H1 (cell line): ENCODE measurements at regions not wholly inside any gene's neighbourhood (a gene's known extent, or its start where the extent isn't known, plus 50 kb on each side); places are given as distances from the start of the nearest gene placed in this dataset.

Source experiments
- CTCF ChIA-PET: fragments of 300-600 bp; sonication (Branson Sonifier 250); formaldehyde crosslinking; loops from one replicate; lab custom pipeline; 2021; ENCODE audit not compliant: partially characterized antibody; lab: Charles Lee
- POLR2A ChIA-PET: fragments of 300-600 bp; sonication (Branson Sonifier 250); formaldehyde crosslinking; loops from one replicate; lab custom pipeline; 2021; ENCODE audit warnings: inconsistent platforms; ENCODE audit not compliant: partially characterized antibody; lab: Charles Lee
- DNase-seq, 2 experiments: peaks; one replicate each; pipeline versions ENCODE4 v3.0.0 to v3.0.0-alpha.2; 2010 to 2022; ENCODE audit warnings: low spot score in 2 of 2, low read depth in 1 of 2, mixed read lengths in 1 of 2
- FAIRE-seq: peaks from 2 replicates; lab custom pipeline; 2011; peaks lifted over from hg19 to GRCh38; lab: Jason Lieb, UNC
- H2AFZ ChIP-seq: 2 replicates; pipeline ENCODE4 v1.8.1; 2012; ENCODE audit warnings: low read length, inconsistent platforms
- H2AK5ac ChIP-seq: 2 replicates; pipeline ENCODE4 v1.6.1; 2013; ENCODE audit warnings: low read depth, low read length
- H2BK120ac ChIP-seq: replicated peaks from 2 replicates; pipeline ENCODE3; 2013; ENCODE audit warnings: low read depth, low read length, inconsistent platforms
- H2BK12ac ChIP-seq: 2 replicates; pipeline ENCODE4 v1.6.1; 2013; ENCODE audit warnings: low read depth, low read length
- H2BK15ac ChIP-seq: 2 replicates; pipeline ENCODE4 v1.6.1; 2013; ENCODE audit warnings: low read length
- H2BK20ac ChIP-seq: 2 replicates; pipeline ENCODE4 v1.6.1; 2013; ENCODE audit warnings: low read length
- H2BK5ac ChIP-seq: 2 replicates; pipeline ENCODE4 v1.6.1; 2013; ENCODE audit warnings: low read depth, low read length
- H3K14ac ChIP-seq: 2 replicates; pipeline ENCODE4 v1.6.1; 2013; ENCODE audit warnings: inconsistent platforms; ENCODE audit not compliant: insufficient read length
- H3K18ac ChIP-seq: 2 replicates; pipeline ENCODE4 v1.6.1; 2013; ENCODE audit warnings: low read length; ENCODE audit errors: extremely low read depth
- H3K23ac ChIP-seq: 2 replicates; pipeline ENCODE4 v1.6.1; 2013; ENCODE audit warnings: inconsistent platforms; ENCODE audit not compliant: insufficient read length
- H3K23me2 ChIP-seq: 2 replicates; pipeline ENCODE4 v1.6.1; 2013; ENCODE audit warnings: low read depth, low read length
- H3K27ac ChIP-seq: 2 replicates; pipeline ENCODE4 v1.6.1; 2011; ENCODE audit warnings: low read depth, low read length, inconsistent platforms
- H3K27me3 ChIP-seq, 4 experiments: replicated peaks in 1 of 4; 1 replicate in 1 of 4; 2 replicates in 3 of 4; pipeline versions ENCODE4 v1.6.1 to v1.8.1; 2011 to 2013; ENCODE audit warnings: low read length in 3 of 4, mild to moderate bottlenecking in 3 of 4, inconsistent platforms in 2 of 4, mixed read lengths in 2 of 4, moderate library complexity in 1 of 4; ENCODE audit not compliant: control insufficient read depth in 3 of 4, insufficient read depth in 3 of 4; ENCODE audit errors: extremely low read depth in 1 of 4
- H3K36me3 ChIP-seq, 4 experiments: 2 replicates each; pipeline versions ENCODE4 v1.6.1 to v1.8.1; 2011 to 2013; ENCODE audit warnings: mild to moderate bottlenecking in 4 of 4, low read length in 3 of 4, moderate library complexity in 2 of 4, control low read depth in 1 of 4, inconsistent platforms in 1 of 4; ENCODE audit not compliant: insufficient read depth in 4 of 4, control insufficient read depth in 2 of 4
- H3K4ac ChIP-seq: replicated peaks from 2 replicates; pipeline ENCODE3; 2013; ENCODE audit warnings: low read length, low read depth, mixed read lengths, inconsistent platforms; ENCODE audit not compliant: insufficient read length
- H3K4me1 ChIP-seq, 4 experiments: replicated peaks in 1 of 4; 1 replicate in 1 of 4; 2 replicates in 3 of 4; pipeline versions ENCODE4 v1.6.1 to v1.8.1; 2011 to 2013; ENCODE audit warnings: low read length in 3 of 4, inconsistent platforms in 2 of 4, mixed read lengths in 1 of 4; ENCODE audit not compliant: insufficient read depth in 4 of 4, control insufficient read depth in 3 of 4
- H3K4me2 ChIP-seq, 2 experiments: 2 replicates each; pipeline versions ENCODE4 v1.6.1 to v1.8.1; 2011 to 2013; ENCODE audit warnings: low read depth in 2 of 2, low read length in 2 of 2, control low read depth in 1 of 2, inconsistent platforms in 1 of 2, mild to moderate bottlenecking in 1 of 2; ENCODE audit not compliant: insufficient read depth in 1 of 2
- H3K4me3 ChIP-seq, 4 experiments: fragments of 200-600, 300-600 bp in 1 of 4; sonication (generic), shearing (Covaris generic), sonication (Bioruptor Twin) in 1 of 4; 2 replicates each; pipeline versions ENCODE4 v1.5.1 to v1.8.1; 2011 to 2016; ENCODE audit warnings: low read length in 4 of 4, low read depth in 3 of 4, control low read depth in 2 of 4, inconsistent platforms in 2 of 4, mild to moderate bottlenecking in 2 of 4, mixed read lengths in 1 of 4, moderate library complexity in 1 of 4; ENCODE audit not compliant: insufficient read depth in 2 of 4; ENCODE audit errors: extremely low read depth in 1 of 4
- H3K56ac ChIP-seq: replicated peaks from 2 replicates; pipeline ENCODE3; 2013; ENCODE audit warnings: low read depth, mild to moderate bottlenecking, mixed read lengths, low read length, inconsistent platforms; ENCODE audit not compliant: insufficient read length
- H3K79me1 ChIP-seq: 2 replicates; pipeline ENCODE4 v1.6.1; 2013; ENCODE audit warnings: low read depth, low read length, control low read depth
- H3K79me2 ChIP-seq, 2 experiments: 2 replicates each; pipeline versions ENCODE4 v1.6.1 to v1.8.1; 2012 to 2013; ENCODE audit warnings: low read length in 2 of 2, mild to moderate bottlenecking in 2 of 2, inconsistent platforms in 1 of 2; ENCODE audit not compliant: insufficient read depth in 2 of 2, control insufficient read depth in 1 of 2
- H3K9ac ChIP-seq, 4 experiments: replicated peaks in 1 of 4; 1 replicate in 1 of 4; 2 replicates in 3 of 4; pipeline versions ENCODE4 v1.6.1 to v1.8.1; 2011 to 2013; ENCODE audit warnings: low read depth in 3 of 4, low read length in 3 of 4, control low read depth in 2 of 4, mild to moderate bottlenecking in 2 of 4, moderate library complexity in 2 of 4, inconsistent platforms in 1 of 4; ENCODE audit errors: extremely low read depth in 1 of 4
- H3K9me3 ChIP-seq, 2 experiments: 2 replicates each; pipeline versions ENCODE4 v1.6.1 to v1.8.1; 2012 to 2013; ENCODE audit warnings: mild to moderate bottlenecking in 2 of 2, moderate library complexity in 2 of 2, control low read depth in 1 of 2, inconsistent platforms in 1 of 2, low read depth in 1 of 2, low read length in 1 of 2, mixed read lengths in 1 of 2; ENCODE audit not compliant: insufficient read depth in 2 of 2
- H4K20me1 ChIP-seq, 2 experiments: replicated peaks in 1 of 2; 2 replicates each; pipeline versions ENCODE3 to v1.8.1; 2011 to 2013; ENCODE audit warnings: inconsistent platforms in 2 of 2, low read length in 2 of 2, mild to moderate bottlenecking in 1 of 2; ENCODE audit not compliant: insufficient read depth in 2 of 2, control insufficient read depth in 1 of 2
- H4K5ac ChIP-seq: 2 replicates; pipeline ENCODE4 v1.6.1; 2013; ENCODE audit warnings: low read length, low read depth, mixed read lengths, inconsistent platforms; ENCODE audit not compliant: insufficient read length
- H4K8ac ChIP-seq: 2 replicates; pipeline ENCODE4 v1.8.0; 2013; ENCODE audit warnings: mild to moderate bottlenecking, moderate library complexity, low read length, inconsistent platforms; ENCODE audit not compliant: insufficient read depth; ENCODE audit errors: extremely low read depth
- H4K91ac ChIP-seq: replicated peaks from 2 replicates; pipeline ENCODE3; 2013; ENCODE audit warnings: low read length, mixed read lengths, inconsistent platforms; ENCODE audit not compliant: insufficient read length
- ATF2 ChIP-seq: IDR thresholded peaks from 2 replicates; pipeline ENCODE4 v1.6.1; 2012; ENCODE audit warnings: low read length, inconsistent platforms
- CBX5 ChIP-seq: fragments of 300-800, 300-1000 bp; sonication (generic); IDR thresholded peaks from 2 replicates; pipeline ENCODE4 v1.7.1; 2016; ENCODE audit warnings: antibody characterized with exemption, low read length, low read depth
- CHD1 ChIP-seq: IDR thresholded peaks from 2 replicates; pipeline ENCODE4 v1.6.1; 2012; ENCODE audit warnings: low read depth, low read length, improper control_type of control experiment
- GABPA ChIP-seq: IDR thresholded peaks from 2 replicates; pipeline ENCODE4 v1.6.1; 2011; ENCODE audit warnings: mild to moderate bottlenecking, low read length, moderate library complexity, borderline replicate concordance; ENCODE audit not compliant: insufficient read depth
- KDM5A ChIP-seq: fragments of 200-600 bp; IDR thresholded peaks from 2 replicates; pipeline ENCODE4 v1.7.1; 2012; ENCODE audit warnings: mild to moderate bottlenecking, low read length, inconsistent platforms, mixed read lengths
- PHF8 ChIP-seq: fragments of 200-600 bp; sonication (generic); conservative IDR thresholded peaks from 2 replicates; pipeline ENCODE4 v1.7.1; 2012; ENCODE audit warnings: low read depth, mild to moderate bottlenecking, inconsistent platforms, low read length, moderate library complexity
- POLR2AphosphoS5 ChIP-seq: IDR thresholded peaks from 2 replicates; pipeline ENCODE4 v1.6.1; 2011; ENCODE audit warnings: low read depth, low read length
- RBBP5 ChIP-seq: IDR thresholded peaks from 2 replicates; pipeline ENCODE4 v1.7.1; 2012; ENCODE audit warnings: low read depth, mild to moderate bottlenecking, inconsistent platforms, low read length, moderate library complexity, borderline replicate concordance
- RNF2 ChIP-seq: fragments of 200-900, 300-1000 bp; sonication (generic); IDR thresholded peaks from 2 replicates; pipeline ENCODE4 v1.7.1; 2016; ENCODE audit warnings: borderline replicate concordance, low read depth, mild to moderate bottlenecking, antibody characterized with exemption, low read length; ENCODE audit not compliant: poor library complexity, severe bottlenecking; ENCODE audit errors: missing control alignments
- RXRA ChIP-seq: IDR thresholded peaks from 2 replicates; pipeline ENCODE4 v1.6.1; 2011; ENCODE audit warnings: low read depth, mild to moderate bottlenecking, low read length, moderate library complexity; ENCODE audit not compliant: insufficient read depth
- SIN3A ChIP-seq, 2 experiments: IDR thresholded peaks in 1 of 2; conservative IDR thresholded peaks in 1 of 2; 2 replicates each; pipeline ENCODE4 v1.6.1; 2011 to 2012; ENCODE audit warnings: low read length in 2 of 2, improper control_type of control experiment in 1 of 2, low read depth in 1 of 2, mild to moderate bottlenecking in 1 of 2
- SP4 ChIP-seq: IDR thresholded peaks from 2 replicates; pipeline ENCODE4 v1.6.1; 2012; ENCODE audit warnings: low read length, inconsistent platforms
- TBP ChIP-seq: IDR thresholded peaks from 2 replicates; pipeline ENCODE4 v1.6.1; 2011; ENCODE audit warnings: low read depth, low read length, improper control_type of control experiment
- WGBS, 2 experiments: shearing (Covaris generic) in 1 of 2; methylation state at CpG; one replicate each; pipeline versions ENCODE4 v1.1.6 to v1.1.7; 2013 to 2015; ENCODE audit warnings: low lambda C conversion rate in 2 of 2, mixed read lengths in 2 of 2, inconsistent platforms in 1 of 2, low coverage in 1 of 2, missing lambda C conversion rate in 1 of 2; ENCODE audit not compliant: insufficient replicate concordance in 2 of 2, insufficient coverage in 1 of 2, insufficient read length in 1 of 2; ENCODE audit errors: extremely low coverage in 1 of 2, missing lambda C conversion rate in 1 of 2; 5-methylcytosine and 5-hydroxymethylcytosine counted together

DNA sequence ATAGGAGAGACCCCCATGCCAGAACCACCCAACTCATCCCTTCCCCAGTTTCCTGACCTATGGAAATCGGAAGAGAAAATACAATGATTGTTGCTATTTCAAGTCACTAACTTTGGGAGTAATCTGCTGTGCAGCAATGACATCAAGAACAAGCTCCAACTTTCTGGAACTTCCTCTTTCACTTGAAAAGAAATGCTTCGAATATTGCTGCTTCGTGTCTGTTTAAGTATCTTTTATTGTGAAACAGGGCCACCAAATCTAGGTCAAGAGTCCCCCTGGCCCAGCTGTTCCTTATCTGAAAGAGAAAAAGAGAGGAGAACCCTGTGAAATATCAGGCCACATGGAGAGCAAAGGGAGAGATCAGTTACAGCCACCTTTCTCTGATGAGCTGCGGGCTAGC is 59.4 kb upstream of the DNAH5 start:
- no peaks in the 10 kb centered on the region; a peak in 1 of 7 replicates for H3K27me3 ChIP-seq
- no peaks in the 10 kb centered on the region for H3K4me1 ChIP-seq
- no peak overlapping the region for H4K8ac ChIP-seq
- H2BK12ac ChIP-seq: no peak overlapping the region
- H2BK15ac ChIP-seq: no peak overlapping the region
- H3K14ac ChIP-seq: no peak overlapping the region
- H3K18ac ChIP-seq: no peak overlapping the region
- H3K27ac ChIP-seq: no peak overlapping the region
- no peak overlapping the region for H2BK5ac ChIP-seq
- H3K4me2 ChIP-seq: no peak overlapping the region
- H2BK20ac ChIP-seq: no peak overlapping the region
- ChIA-PET CTCF (interaction anchor here (0.6 to 1.9 kb wide), 8 partner anchors 14 to 394 kb away, joined by 3 to 6 read pairs (median 3); no protein-coding TSS in a partner anchor), POLR2A (no interaction called here)
- H3K23ac ChIP-seq: no peak overlapping the region
- H3K23me2 ChIP-seq: no peaks in the 10 kb centered on the region
- no peak overlapping the region for H3K4ac ChIP-seq
- H2AFZ ChIP-seq: no peak overlapping the region
- H2AK5ac ChIP-seq: no peak overlapping the region
- no peak overlapping the region for H3K4me3 ChIP-seq
- no peak overlapping the region for H3K9ac ChIP-seq
- no peaks in the 10 kb centered on the region for H3K79me2 ChIP-seq
- H3K79me1 ChIP-seq: no peaks in the 10 kb centered on the region; the same call in 1 of the 2 replicates
- no peak overlapping the region for H3K56ac ChIP-seq
- no peak overlapping the region for H2BK120ac ChIP-seq
- FAIRE-seq (no peak), DNase-seq (no peak)
- 89% methylated on average over 4 of the region's 4 CpGs; no CpG with 5 or more reads in 1 of the 2 experiments for WGBS, 2 experiments
- H3K9me3 ChIP-seq: peaks cover 0 to 5% of the 10 kb centered on the region in 2 experiments; a peak in 2 of 4 replicates
- H3K36me3 ChIP-seq: no peaks in the 10 kb centered on the region
- H4K20me1 ChIP-seq: no peaks in the 10 kb centered on the region
- no peak overlapping the region for H4K5ac ChIP-seq
- no peak overlapping the region for H4K91ac ChIP-seq
- no peak for TF ChIP-seq RXRA
- TF ChIP-seq RNF2: no peak
- TF ChIP-seq ATF2: no peak
- TF ChIP-seq CBX5: no peak
- no peak for TF ChIP-seq SP4
- no peak for TF ChIP-seq PHF8
- TF ChIP-seq POLR2AphosphoS5: no peak
- no peak for TF ChIP-seq GABPA
- TF ChIP-seq SIN3A (conservative IDR thresholded peaks at IDR 0.05 in 1 of 2, IDR thresholded peaks at IDR 0.05 in 1 of 2; ENCODE audit: low read depth in 1 of 2, low read length in 2 of 2): no peak
- no peak for TF ChIP-seq KDM5A
- no peak for TF ChIP-seq TBP
- TF ChIP-seq RBBP5: no peak
- no peak for TF ChIP-seq CHD1
